ENCODE measurements at regions not wholly inside any gene's neighbourhood (a gene's known extent, or its start where the extent isn't known, plus 50 kb on each side); places are given as distances from the start of the nearest gene placed in this dataset.

DNA sequence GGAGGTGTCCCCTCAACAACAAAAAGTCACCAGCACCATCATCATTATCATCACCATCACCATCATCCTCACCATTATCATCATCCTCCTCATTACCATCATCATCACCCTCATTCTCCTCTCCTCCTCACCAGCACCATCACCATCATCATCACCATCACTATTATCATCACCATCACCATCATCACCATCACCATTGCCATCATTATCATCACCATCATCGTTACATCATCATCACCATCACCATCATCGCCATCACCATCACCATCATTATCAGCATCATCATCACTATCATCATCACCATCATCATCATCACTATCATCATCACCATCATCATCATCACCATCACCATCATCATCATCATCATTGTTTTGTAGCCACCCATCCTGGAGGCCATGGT is 212.6 kb downstream of the MN1 start:
- peak overlapping the region; percentile 98 for H3K23ac ChIP-seq (ENCODE audit: insufficient read length, low read depth, low read length)
- H3K27me3 ChIP-seq (ENCODE audit: insufficient read depth, low read length): no peaks in the 10 kb centered on the region
- H3K4me3 Mint-ChIP-seq: no peak overlapping the region
- no peak overlapping the region for H3K27ac ChIP-seq (ENCODE audit: insufficient read length, low read depth, low read length)
- H2AK5ac ChIP-seq (ENCODE audit: insufficient read length, low read length): no peak overlapping the region
- H3K9me3 Mint-ChIP-seq: no peaks in the 10 kb centered on the region
- H3K9me3 ChIP-seq (ENCODE audit: control insufficient read depth, low read depth, low read length): no peaks in the 10 kb centered on the region
- H2BK15ac ChIP-seq (ENCODE audit: low read depth, low read length): no peak overlapping the region
- H2AFZ ChIP-seq (ENCODE audit: low read length): no peak overlapping the region
- H3K36me3 Mint-ChIP-seq (ENCODE audit: insufficient read depth in 1 of 3, low read depth in 3 of 3): no peaks in the 10 kb centered on the region
- H3K4me2 ChIP-seq (ENCODE audit: insufficient read depth, insufficient read length, low read length): no peak overlapping the region
- no peak overlapping the region for H2BK5ac ChIP-seq (ENCODE audit: insufficient read length, low read length)
- no peak overlapping the region for H3K56ac ChIP-seq (ENCODE audit: insufficient read length, low read depth, low read length)
- H2BK12ac ChIP-seq (ENCODE audit: insufficient read length, low read depth, low read length): no peak overlapping the region
- no peak overlapping the region for H4K5ac ChIP-seq (ENCODE audit: insufficient read length, low read depth, low read length)
- WGBS (ENCODE audit: extremely low coverage, insufficient read length, low lambda C conversion rate): no CpG with 5 or more reads among the region's 2 CpGs
- H3K9ac ChIP-seq (ENCODE audit: extremely low read depth, insufficient read length, low read length): no peak overlapping the region
- H3K14ac ChIP-seq (ENCODE audit: insufficient read depth, low read length): no peak overlapping the region
- H4K91ac ChIP-seq (ENCODE audit: insufficient read length, low read depth, low read length): no peak overlapping the region
- peaks cover 10% of the 10 kb centered on the region in 2 experiments; a peak in 3 of 4 replicates for H3K4me1 Mint-ChIP-seq
- H4K20me1 ChIP-seq (ENCODE audit: control insufficient read depth, insufficient read depth, insufficient read length): no peaks in the 10 kb centered on the region
- no peaks in the 10 kb centered on the region for H3K23me2 ChIP-seq (ENCODE audit: insufficient read length, low read depth, low read length, poor library complexity, severe bottlenecking)
- H3K4me1 ChIP-seq (ENCODE audit: insufficient read depth, low read length): no peaks in the 10 kb centered on the region
- H4K8ac ChIP-seq (replicated peaks; ENCODE audit: insufficient read length, low read depth, low read length): no peak overlapping the region
- no peak overlapping the region for H2BK20ac ChIP-seq (ENCODE audit: low read depth, low read length, poor library complexity, severe bottlenecking)
- H3T11ph ChIP-seq (ENCODE audit: low read length): no peak overlapping the region
- no peak overlapping the region for H3K4ac ChIP-seq (ENCODE audit: low read depth, low read length)
- no peak for DNase-seq
- H3K27ac Mint-ChIP-seq: no peak overlapping the region
- no peak overlapping the region for H3K18ac ChIP-seq (ENCODE audit: insufficient read length, low read depth, low read length)
- peaks cover 23% of the 10 kb centered on the region for H3K27me3 Mint-ChIP-seq (ENCODE audit: low read depth)
- TF ChIP-seq, protein P1, sequence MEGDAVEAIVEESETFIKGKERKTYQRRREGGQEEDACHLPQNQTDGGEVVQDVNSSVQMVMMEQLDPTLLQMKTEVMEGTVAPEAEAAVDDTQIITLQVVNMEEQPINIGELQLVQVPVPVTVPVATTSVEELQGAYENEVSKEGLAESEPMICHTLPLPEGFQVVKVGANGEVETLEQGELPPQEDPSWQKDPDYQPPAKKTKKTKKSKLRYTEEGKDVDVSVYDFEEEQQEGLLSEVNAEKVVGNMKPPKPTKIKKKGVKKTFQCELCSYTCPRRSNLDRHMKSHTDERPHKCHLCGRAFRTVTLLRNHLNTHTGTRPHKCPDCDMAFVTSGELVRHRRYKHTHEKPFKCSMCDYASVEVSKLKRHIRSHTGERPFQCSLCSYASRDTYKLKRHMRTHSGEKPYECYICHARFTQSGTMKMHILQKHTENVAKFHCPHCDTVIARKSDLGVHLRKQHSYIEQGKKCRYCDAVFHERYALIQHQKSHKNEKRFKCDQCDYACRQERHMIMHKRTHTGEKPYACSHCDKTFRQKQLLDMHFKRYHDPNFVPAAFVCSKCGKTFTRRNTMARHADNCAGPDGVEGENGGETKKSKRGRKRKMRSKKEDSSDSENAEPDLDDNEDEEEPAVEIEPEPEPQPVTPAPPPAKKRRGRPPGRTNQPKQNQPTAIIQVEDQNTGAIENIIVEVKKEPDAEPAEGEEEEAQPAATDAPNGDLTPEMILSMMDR (conservative IDR thresholded peaks at IDR 0.05): no peak
- no peaks in the 10 kb centered on the region for H3K79me1 ChIP-seq (ENCODE audit: insufficient read depth, low read depth, low read length, poor library complexity, severe bottlenecking)
- H2BK120ac ChIP-seq (ENCODE audit: low read depth, low read length, poor library complexity, severe bottlenecking): no peak overlapping the region
- H3K79me2 ChIP-seq (ENCODE audit: insufficient read depth, low read length): no peaks in the 10 kb centered on the region
